ENCODE measurements at regions not wholly inside any gene's neighbourhood (a gene's known extent, or its start where the extent isn't known, plus 50 kb on each side); places are given as distances from the start of the nearest gene placed in this dataset.
"Not testable (repeated sequence)": the region's sequence is repeated elsewhere in the genome, so short reads cannot be mapped to it uniquely, and the experiment has no call there.

DNA sequence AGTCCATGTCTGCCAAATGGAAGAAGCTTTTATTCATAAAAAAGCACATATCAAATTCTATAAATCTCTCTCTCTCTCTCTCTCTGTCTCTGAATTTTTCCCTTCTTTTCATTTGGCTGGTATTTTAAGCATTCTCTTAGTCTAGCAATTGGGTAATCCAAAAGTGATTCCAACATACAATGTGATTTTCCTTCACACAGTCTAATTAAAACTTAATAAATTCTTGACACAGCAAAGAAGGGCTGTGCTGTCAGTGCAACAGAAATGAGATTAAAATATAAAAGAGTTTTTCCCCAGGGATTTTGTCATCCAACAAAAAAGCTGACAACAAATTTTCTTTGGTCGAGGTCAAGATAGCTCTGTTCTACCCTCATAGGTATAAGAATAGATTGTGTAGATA is 216.9 kb downstream of the CENPC start:
- no peak for DNase-seq

DNA sequence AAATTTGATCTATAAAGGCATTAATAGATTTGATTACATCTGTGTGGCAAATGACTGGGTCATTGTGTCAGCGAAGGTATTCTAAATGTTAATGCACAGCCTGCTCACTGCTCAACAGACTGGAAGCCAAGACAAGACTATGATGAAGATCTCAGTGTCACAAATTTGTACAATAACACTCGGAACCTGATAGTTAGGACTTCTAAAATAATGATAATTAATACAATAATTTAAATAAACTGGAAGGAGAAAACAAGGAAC is 217.4 kb downstream of the CENPC start:
- no peak for DNase-seq

DNA sequence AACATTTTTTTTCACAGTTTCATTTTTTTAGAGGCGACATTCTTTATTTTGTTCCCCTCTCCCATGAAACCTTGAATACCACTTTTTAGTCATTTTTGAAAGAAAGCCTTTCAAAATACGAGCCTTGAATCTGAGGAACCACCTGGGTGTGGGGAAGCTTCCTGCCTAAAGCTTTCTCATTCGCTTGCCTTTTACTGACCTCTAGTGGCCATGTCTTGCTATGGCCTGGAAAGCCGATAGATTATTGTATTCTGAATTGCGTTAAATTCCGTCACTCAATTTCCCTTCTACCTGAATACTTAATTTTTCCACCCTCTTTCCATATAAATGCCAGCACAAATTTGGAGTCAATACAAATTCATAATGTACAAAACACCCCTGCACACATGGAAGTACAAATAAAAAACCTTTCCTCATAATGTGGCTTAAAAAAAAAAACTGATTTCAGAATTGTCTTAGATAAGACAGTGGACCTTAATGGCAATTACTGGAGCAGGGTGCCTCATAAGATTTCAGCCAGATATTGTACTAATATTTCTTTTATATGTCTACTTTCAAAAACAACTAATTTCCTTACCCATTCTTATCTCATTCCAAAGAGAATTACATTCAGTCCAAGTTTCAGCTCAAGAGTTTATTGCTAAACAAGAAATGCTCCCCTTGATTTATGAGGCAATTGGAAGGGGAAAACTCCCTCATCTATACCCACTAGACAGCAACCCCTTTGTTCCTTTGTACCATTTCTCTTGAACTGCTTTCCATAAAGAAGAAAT is 217.9 kb downstream of the CENPC start:
- DNase-seq, result peak; percentile 12 to 62

DNA sequence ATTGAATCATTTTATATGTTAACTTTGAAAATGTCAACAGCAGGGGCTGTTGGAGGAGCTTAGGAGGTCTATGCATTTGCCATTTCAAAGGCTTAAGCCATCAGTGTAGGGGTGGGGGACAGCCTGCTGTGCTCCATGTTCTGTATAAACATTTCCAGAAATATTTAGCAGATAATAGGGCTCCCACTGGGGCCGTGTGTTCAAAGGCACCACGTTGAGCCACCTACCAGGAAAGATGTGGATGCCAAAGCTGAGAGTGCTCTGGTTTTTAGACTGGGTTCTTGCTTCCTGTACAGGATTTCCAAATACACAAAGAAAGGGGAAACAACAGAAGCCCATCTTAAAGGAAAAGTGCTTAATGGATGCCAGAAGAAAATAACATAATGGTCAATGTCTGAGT is 219.5 kb downstream of the CENPC start:
- no peak for DNase-seq

DNA sequence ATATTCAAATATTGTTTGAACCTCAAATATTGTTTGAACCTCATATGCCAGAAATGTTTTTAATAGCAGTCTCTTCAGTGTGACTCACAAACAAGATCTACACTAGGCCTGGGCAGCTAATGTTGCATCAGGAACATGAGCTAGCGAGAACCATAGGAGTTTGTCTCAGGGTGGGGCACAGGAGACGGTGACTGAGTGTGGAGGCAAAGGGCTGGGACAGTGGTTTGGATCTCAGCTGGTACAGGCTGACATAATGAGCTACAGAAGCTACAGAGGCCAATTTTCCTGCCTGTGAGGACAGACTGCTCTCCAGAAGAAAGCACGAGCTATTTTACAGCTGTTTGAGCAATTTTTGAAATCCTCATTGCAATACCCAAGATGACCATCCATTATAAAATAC is 224.7 kb downstream of the CENPC start:
- DNase-seq, result no peak

DNA sequence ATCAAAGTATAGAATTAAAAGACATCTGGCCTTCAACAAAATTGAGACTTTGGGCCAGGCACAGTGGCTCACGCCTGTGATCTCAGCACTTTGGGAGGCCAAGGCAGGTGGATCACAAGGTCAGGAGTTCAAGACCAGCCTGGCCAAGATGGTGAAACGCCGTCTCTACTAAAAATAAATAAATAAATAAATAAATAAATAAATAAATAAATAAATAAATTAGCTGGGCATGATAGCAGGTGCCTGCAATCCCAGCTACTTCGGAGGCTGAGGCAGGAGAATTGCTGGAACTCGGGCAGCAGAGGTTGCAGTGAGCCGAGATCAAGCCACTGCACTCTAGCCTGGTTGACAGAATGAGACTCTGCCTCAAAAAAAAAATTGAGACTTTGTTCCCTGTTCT is 225.7 kb downstream of the CENPC start:
- DNase-seq, result not testable (repeated sequence)

DNA sequence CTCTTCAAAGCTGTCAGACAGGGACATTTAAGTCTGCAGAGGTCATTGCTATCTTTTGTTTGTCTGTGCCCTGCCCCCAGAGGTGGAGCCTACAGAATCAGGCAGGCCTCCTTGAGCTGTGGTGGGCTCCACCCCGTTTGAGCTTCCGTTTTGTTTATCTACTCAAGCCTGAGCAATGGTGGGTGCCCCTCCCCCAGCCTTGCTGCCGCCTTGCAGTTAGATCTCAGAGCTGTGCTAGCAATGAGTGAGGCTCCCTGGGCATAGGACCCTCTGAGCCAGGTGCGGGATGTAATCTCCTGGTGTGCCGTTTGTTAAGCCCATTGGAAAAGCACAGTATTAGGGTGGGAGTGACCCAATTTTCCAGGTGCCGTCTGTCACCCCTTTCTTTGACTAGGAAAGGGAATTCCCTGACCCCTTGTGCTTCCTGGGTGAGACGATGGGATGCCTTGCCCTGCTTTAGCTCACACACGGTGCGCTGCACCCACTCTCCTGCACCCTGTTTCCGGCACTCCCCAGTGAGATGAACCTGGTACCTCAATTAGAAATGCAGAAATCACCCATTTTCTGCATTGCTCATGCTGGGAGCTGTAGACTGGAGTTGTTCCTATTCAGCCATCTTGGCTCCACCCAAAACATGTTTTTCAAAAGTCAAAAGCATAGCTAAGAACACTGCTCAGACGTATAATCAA is 244.7 kb downstream of the CENPC start:
- DNase-seq, result not testable (repeated sequence)

DNA sequence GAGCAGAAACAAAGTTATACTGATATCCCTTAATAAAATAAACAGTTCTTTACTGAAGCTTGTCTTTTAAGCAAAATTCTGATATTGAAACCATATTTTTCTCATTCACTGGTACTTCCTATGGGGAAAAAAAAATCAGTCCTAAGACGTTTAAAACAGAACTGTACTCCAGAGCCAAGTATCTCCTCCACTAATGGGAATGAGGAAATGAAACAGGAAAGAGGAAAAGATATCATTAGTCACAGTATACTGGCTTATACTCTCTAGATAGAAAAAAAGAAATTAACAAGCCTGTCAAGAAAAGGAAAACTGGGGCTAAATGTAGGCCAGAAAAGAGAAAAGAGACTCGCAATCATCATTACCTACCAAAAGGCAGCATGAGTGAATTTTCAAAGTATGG is 252.7 kb downstream of the CENPC start:
- DNase-seq, result no peak

DNA sequence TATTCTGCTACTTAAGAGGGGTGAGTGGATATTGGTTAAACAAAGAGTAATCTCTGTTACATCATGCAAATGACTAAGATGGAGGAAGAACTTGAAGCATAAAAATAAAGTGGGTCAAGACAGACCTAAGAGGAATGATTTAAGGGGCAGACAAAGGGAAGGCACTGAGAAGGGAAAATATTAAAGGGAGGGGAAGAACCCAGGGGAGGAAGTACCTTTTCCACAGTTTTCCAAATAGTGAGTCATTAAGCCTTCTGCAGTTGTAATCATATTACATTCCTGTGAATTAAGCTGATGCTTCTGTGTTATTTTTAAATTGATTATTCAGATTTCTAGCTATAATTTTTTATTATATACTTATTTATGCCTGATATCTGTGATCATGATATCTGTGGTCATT is 253.3 kb downstream of the CENPC start:
- DNase-seq, result no peak

DNA sequence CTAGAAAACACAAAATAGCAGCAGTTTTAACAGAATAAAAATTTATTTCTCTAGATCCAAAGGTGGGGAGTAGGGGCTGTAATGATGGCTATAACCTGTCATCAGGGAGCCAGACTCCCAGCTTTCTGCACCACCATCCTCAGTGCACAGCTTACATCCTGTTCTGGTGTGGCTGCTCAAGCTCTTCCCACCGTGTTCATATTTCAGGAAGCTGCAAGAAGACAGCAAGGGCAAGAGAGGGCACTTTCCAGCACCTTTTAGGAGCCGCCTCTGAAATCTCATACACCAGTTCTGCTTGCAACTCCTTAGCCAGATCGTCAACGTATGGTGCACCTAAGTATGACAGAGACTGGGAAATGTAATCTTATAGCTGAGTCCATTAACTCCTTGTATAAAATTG is 253.7 kb downstream of the CENPC start:
- no peak for DNase-seq

DNA sequence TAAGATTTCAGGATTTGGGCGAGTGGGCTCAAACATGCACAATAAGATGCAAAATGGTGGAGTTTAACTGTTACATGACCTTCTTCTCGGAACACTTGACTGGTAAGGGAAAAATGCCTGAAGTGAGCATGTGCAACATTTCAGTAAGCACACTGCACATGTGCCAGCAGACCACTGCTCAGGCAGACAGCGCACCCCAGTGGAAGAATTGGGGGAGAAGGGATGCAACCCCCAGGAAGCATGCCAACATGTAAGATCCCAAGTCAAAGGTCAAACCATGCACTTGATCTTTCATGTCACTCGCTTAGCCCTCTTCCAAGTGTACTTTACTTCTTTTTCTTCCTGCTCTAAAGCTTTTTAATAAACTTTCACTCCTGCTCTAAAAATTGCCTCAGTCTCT is 256.3 kb downstream of the CENPC start:
- DNase-seq, result no peak

DNA sequence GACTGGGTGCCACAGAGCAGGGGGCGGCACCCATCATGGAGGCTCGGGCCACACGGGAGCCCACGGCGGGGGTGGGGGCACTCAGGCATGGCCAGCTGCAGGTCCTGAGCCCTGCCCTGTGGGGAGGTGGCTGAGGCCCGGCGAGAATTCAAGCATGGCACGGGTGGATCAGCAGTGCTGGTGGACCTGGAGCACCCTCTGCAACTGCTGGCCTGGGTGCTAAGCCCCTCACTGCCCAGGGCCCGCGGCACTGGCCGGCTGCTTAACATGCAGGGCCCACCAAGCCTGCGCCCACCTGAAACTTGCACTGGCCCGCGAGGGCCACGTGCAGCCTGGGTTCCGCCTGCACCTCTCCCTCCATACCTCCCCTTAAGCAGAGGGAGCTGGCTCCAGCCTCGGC is 258.6 kb downstream of the CENPC start:
- DNase-seq, result no peak

DNA sequence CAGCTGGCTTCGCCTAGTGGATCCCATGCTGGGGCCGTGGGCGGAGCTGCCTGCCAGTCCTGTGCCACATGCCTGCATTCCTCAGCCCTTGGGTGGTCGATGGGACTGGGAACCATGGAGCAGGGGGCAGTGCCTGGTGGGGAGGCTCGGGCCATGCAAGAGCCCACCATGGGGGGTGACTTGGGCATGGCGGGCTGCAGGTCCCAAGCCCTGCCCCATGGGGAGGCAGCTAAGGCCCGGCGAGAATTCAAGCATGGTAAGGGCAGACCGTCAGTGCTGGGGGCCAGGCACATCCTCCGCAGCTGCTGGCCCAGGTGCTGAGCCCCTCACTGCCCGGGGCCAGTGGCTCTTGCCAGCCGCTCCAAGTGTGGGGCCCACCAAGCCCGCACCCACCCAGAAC is 262.6 kb downstream of the CENPC start:
- DNase-seq, result no peak

DNA sequence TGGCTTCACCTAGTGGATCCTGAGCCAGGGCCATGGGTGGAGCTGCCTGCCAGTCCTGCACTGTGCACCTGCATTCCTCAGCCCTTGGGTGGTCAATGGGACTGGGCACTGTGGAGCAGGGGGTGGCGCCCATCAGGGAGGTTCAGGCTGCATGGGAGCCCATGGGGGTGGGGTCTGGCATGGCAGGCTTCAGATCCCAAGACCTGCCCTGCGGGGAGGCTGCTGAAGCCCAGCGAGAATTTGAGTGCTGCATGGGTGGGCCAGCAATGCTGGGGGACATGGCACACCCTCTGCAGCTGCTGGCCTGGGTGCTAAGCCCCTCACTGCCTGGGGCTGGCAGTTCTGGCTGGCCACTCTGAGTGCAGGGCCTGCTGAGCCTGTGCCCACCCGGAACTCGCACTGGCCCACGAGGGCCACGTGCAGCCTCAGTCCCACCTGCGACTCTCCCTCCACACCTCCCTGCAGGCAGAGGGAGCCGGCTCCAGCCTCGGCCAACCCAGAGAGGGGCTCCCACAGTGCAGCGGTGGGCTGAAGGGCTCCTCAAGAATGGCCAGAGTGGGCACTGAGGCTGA is 270.0 kb downstream of the CENPC start:
- no peak for DNase-seq

DNA sequence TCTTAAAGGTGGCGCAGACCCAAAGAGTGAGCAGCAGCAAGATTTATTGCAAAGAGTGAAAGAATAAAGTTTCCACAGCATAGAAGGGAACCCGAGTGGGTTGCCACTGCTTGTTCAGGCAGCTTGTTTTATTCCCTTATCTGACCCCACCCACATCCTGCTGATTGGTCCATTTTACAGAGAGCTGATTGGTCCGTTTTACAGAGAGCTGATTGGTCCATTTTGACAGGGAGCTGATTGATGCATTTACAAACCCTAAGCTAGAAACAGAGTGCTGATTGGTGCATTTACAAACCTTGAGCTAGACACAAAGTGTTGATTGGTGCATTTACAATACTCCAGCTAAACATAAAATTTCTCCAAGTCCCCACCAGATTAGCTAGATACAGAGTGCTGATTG is 270.6 kb downstream of the CENPC start:
- DNase-seq, result not testable (repeated sequence)

DNA sequence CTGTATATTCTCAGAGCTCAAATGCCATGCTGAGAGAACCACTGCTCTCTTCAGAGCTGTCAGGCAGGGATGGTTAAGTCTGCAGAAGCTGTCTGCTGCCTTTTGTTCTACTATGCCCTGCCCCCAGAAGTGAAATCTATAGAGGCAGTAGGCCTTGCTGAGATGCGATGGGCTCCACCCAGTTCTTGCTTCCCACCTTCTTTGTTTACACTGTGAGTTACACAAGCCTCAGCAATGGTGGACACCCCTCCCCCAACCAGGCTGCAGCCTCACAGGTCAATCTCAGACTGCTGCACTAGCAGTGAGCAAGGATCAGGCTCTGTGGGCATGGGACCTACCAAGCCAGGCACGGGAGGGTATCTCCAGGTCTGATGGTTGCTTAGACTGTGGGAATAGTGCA is 271.6 kb downstream of the CENPC start:
- DNase-seq, result no peak

DNA sequence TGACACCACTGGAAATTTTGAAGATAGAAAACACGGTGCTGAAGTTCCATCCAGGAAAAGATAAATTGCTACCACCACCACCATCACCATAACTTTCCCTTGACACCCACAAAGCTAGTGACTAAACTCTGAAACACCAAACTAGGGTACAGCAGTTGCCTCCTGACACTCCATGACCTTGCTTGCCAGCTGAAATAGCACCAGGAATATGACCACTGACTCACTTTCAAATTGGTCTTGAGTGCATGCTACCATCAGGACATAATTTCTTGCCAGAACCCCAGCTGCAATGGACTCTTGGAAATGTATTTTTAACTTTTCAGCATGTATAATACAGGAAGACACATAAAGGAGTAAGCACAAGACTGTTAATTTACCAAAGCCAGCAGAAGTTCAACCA is 283.3 kb downstream of the CENPC start:
- no peak for DNase-seq

DNA sequence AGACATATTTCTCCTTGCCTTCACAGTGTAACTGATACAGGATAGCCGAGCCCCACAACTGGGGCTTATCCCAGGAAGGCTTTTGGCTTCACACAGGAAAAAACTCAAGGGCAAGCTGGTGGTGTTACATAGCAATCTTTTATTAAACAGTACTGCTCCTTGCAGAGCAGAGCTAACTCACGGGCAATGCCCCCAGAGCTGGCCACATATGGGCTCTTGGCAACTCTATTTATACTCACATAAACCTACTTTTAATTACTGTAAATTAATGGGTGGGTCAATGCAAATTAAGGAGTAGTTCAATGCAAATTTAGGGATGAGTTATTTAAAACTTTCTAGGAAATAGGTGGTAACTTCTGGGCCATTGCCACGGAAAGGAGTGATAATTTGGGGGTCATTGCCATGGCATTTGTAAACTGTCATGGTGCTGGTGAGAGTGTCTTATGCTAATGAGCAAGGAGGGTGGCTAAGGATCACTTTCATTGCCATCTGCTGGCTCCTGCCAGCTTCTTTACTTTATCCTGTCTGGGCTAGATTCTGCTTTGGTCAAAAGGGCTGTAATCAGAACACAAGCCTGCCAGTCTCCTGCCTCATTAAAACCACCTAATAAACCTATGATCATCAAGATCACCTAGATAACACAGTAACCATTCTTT is 288.8 kb downstream of the CENPC start:
- no peak for DNase-seq

DNA sequence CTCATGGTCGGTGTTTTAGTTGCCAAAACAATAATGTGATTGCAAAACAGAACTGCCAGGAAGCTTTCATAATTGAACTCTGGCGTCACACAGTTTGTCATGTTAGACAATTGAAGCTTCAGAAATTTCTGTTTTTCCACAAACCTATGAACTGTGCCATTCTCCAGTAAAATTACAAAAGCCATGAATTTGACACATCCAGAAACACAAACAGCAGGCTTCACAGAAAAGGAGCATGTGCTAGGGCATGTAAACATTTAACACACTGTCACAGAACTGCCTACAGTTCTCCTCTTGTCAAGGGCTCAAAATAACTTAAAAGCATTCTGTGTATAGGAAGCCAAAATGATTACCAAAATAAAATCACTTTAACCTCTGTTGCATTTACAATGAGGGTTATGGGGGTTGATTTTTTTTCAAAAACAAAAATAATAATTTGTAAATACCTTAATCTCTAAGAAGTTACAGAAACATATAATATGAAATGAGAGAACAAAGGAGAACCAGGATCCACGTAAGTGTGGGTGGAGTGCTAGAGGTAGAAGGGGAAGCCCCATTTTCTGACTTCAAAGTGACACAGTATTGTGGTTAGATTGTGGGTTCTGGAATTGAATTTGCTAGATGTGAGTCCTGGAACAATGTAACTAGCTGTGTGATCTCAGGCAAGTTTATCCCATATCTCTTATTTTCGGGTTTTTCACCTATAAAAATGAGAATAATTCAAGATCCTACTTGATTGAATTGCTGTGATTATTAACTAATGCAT is 295.0 kb downstream of the CENPC start:
- no peak for DNase-seq

DNA sequence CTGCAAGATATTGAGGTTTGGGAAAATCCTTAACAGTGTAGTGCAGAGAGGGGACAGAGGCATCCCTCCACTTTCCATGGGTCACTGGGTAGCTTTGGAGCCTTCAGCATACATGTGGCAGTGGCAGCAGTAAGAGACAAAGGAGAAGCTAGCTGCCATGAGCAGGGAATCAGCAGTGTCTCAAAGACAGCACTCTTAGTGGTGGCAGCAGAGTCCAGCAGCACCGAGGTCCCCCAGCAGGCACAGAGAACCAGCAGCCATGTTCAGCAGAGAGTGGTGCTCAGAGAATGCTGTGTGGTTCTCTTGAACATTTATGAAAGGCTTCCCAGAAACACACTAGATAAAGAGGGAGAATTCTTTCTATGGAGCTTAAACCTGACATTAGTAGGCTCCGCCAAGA is 308.5 kb downstream of the CENPC start:
- DNase-seq, result no peak

DNA sequence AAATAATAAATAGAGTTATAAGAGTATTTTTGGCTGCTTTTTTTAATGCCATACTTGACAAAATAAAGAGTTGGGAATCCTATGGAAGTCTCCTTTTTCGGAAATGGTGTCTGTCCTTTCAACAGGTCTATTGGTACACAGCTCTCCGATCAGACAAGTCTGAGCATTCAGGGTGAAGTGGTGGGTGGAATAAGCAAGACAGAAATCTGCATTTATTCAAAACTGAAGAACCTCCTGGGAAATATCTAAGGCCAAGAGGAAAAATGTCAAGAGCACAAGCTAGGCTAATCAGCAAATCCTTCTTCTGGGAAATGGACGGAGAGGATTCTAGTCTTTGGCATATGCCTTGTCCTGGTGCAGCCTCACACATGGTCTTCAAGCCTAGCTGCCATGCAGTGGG is 309.0 kb downstream of the CENPC start:
- DNase-seq, result no peak

DNA sequence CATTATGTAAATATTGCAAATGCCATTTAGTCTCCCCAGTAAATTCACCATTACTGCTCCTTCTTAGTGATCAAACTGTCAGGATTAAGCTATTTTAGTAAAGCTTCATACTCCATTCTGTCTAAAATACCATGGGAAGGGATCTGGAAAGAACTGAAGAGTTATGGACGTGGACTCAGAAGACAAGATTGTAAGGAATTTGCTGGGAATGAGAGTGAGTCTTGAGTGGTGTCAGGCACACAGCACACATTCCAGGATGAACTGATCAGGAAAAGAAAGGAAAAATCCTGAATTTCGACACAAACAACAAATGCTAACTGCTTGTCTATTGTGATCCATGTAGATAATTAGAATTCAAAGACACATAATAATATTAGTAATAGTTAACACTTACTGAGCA is 311.0 kb downstream of the CENPC start:
- DNase-seq, result no peak

DNA sequence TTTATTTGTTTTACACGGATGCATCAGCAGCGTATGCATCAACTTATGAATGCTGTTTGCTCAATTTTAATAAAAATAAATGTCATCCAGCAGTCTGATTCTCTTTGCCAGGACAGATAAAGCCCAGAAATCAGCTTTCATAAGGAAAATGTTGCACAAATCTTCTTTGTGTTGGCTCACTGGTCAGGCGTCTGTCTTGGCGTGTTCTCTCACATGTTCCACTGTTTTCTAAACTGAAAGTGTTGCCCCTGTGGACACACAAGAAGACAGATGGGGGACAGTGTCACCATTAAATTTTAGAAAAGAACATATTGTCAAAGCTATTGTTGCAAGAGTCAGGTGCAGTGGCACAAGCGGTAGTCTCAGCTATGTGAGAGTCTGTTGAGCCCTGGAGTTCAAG is 316.2 kb downstream of the CENPC start:
- DNase-seq, result no peak
